ENCODE measurements at regions not wholly inside any gene's neighbourhood (a gene's known extent, or its start where the extent isn't known, plus 50 kb on each side); places are given as distances from the start of the nearest gene placed in this dataset.

- Histone ChIP-seq H3K4me3 (no peak overlapping the region), H3K36me3 (ENCODE audit: low read depth) (no peaks in the 10 kb centered on the region), H3K27ac (no peak overlapping the region), H3K4me1 (replicated peaks; ENCODE audit: insufficient read depth) (no peaks in the 10 kb centered on the region), H3K9me3 (ENCODE audit: insufficient read depth, low read depth) (no peaks in the 10 kb centered on the region), H3K4me2 (no peak overlapping the region), H3K9me2 (ENCODE audit: insufficient read depth) (no peaks in the 10 kb centered on the region), H3F3A (ENCODE audit: insufficient read depth, low read depth) (no peaks in the 10 kb centered on the region), H4K20me1 (ENCODE audit: insufficient read depth) (no peaks in the 10 kb centered on the region), H3K27me3 (ENCODE audit: insufficient read depth, low read depth) (no peaks in the 10 kb centered on the region), H2AFZ (no peak overlapping the region), H3K79me2 (ENCODE audit: low read depth) (no peaks in the 10 kb centered on the region)
- ChIA-PET CTCF (no interaction called here), POLR2A (ENCODE audit: unreplicated experiment) (no interaction called here)
- intact Hi-C loops (cut with micrococcal nuclease; ENCODE audit: unreplicated experiment) = no loop called here
- no TSS peak for BruUV-seq (replicated peaks)
- TF ChIP-seq CTCF (conservative IDR thresholded peaks at IDR 0.05) (no peak), EZH2 (IDR thresholded peaks at IDR 0.05; ENCODE audit: low read depth) (no peak)
- DNase-seq = no peak
Observed at GRCh38 chr2:52288596-52288995, 1256.7 kb upstream of the NRXN1 start.

- Histone ChIP-seq H4K20me1 (ENCODE audit: insufficient read depth) (no peaks in the 10 kb centered on the region), H3K4me2 (no peak overlapping the region), H3K9me3 (ENCODE audit: insufficient read depth, low read depth) (no peaks in the 10 kb centered on the region), H2AFZ (no peak overlapping the region), H3K27me3 (ENCODE audit: insufficient read depth, low read depth) (no peaks in the 10 kb centered on the region), H3K79me2 (ENCODE audit: low read depth) (no peaks in the 10 kb centered on the region), H3K27ac (no peak overlapping the region), H3K9me2 (ENCODE audit: insufficient read depth) (no peaks in the 10 kb centered on the region), H3K4me1 (replicated peaks; ENCODE audit: insufficient read depth) (no peaks in the 10 kb centered on the region), H3K4me3 (no peak overlapping the region), H3K36me3 (ENCODE audit: low read depth) (no peaks in the 10 kb centered on the region), H3F3A (ENCODE audit: insufficient read depth, low read depth) (no peaks in the 10 kb centered on the region)
- no TSS peak for BruUV-seq (replicated peaks)
- no peak for DNase-seq
- TF ChIP-seq CTCF (conservative IDR thresholded peaks at IDR 0.05) = no peak
- TF ChIP-seq EZH2 (IDR thresholded peaks at IDR 0.05; ENCODE audit: low read depth) = no peak
- intact Hi-C loops (cut with micrococcal nuclease; ENCODE audit: unreplicated experiment) = no loop called here
- POLR2A ChIA-PET (ENCODE audit: unreplicated experiment) = no interaction called here
- CTCF ChIA-PET = no interaction called here
Observed at GRCh38 chr2:52269696-52270485, 1238.0 kb upstream of the NRXN1 start.

GRCh38 chr2:52264911-52265310, 1233.0 kb upstream of the NRXN1 start:
- BruUV-seq (replicated peaks) = no TSS peak
- Histone ChIP-seq H3K79me2 (ENCODE audit: low read depth) (no peaks in the 10 kb centered on the region), H3K27me3 (ENCODE audit: insufficient read depth, low read depth) (no peaks in the 10 kb centered on the region), H3K27ac (no peak overlapping the region), H3K9me2 (ENCODE audit: insufficient read depth) (peaks cover 7% of the 10 kb centered on the region; the same call in 1 of the 2 replicates), H3K4me1 (replicated peaks; ENCODE audit: insufficient read depth) (no peaks in the 10 kb centered on the region), H4K20me1 (ENCODE audit: insufficient read depth) (no peaks in the 10 kb centered on the region), H2AFZ (no peak overlapping the region), H3K9me3 (ENCODE audit: insufficient read depth, low read depth) (no peaks in the 10 kb centered on the region), H3K4me2 (no peak overlapping the region), H3K36me3 (ENCODE audit: low read depth) (no peaks in the 10 kb centered on the region), H3F3A (ENCODE audit: insufficient read depth, low read depth) (no peaks in the 10 kb centered on the region), H3K4me3 (no peak overlapping the region)
- CTCF ChIA-PET = no interaction called here
- POLR2A ChIA-PET (ENCODE audit: unreplicated experiment) = no interaction called here
- intact Hi-C loops (cut with micrococcal nuclease; ENCODE audit: unreplicated experiment) = no loop called here
- no peak for TF ChIP-seq CTCF (conservative IDR thresholded peaks at IDR 0.05)
- no peak for TF ChIP-seq EZH2 (IDR thresholded peaks at IDR 0.05; ENCODE audit: low read depth)
- DNase-seq = no peak

Measured in PC-9 (cell line).